DND-41 (cell line): ENCODE measurements at regions not wholly inside any gene's neighbourhood (a gene's known extent, or its start where the extent isn't known, plus 50 kb on each side); places are given as distances from the start of the nearest gene placed in this dataset.

ENCODE experiments used
- ATAC-seq: fragments of 200-7000 bp; cut with Tn5 transposase; 3 replicates; pipeline ENCODE4 v1.9.1; 2021; ENCODE audit warnings: low read depth; ENCODE audit not compliant: insufficient read depth
- DNase-seq: peaks from one replicate; pipeline ENCODE4 v3.0.0-alpha.2; 2020
- H2AFZ ChIP-seq: 2 replicates; pipeline ENCODE4 v1.6.0; 2012; ENCODE audit warnings: low read depth, low read length
- H3K27ac ChIP-seq: 2 replicates; pipeline ENCODE4 v1.5.1; 2012; ENCODE audit warnings: low read length, inconsistent platforms
- H3K27me3 ChIP-seq: fragments of 200-600 bp; sonication (generic); 2 replicates; pipeline ENCODE4 v1.6.0; 2012; ENCODE audit warnings: low read length, mild to moderate bottlenecking, inconsistent platforms; ENCODE audit not compliant: insufficient read depth, poor library complexity
- H3K36me3 ChIP-seq: 2 replicates; pipeline ENCODE4 v1.5.1; 2012; ENCODE audit warnings: low read length, inconsistent platforms; ENCODE audit not compliant: insufficient read depth
- H3K4me1 ChIP-seq: 2 replicates; pipeline ENCODE4 v1.5.1; 2012; ENCODE audit warnings: mild to moderate bottlenecking, low read length; ENCODE audit not compliant: insufficient read depth
- H3K4me2 ChIP-seq: 2 replicates; pipeline ENCODE4 v1.6.0; 2012; ENCODE audit warnings: mild to moderate bottlenecking, moderate library complexity, low read length, inconsistent platforms; ENCODE audit not compliant: insufficient read depth
- H3K4me3 ChIP-seq, 2 experiments: fragments of 200-600 bp in 1 of 2; shearing (Covaris generic) in 1 of 2; 2 replicates each; pipeline ENCODE4 v1.5.1; 2012 to 2016; ENCODE audit warnings: inconsistent platforms in 2 of 2, low read length in 2 of 2, mild to moderate bottlenecking in 2 of 2, low read depth in 1 of 2, moderate library complexity in 1 of 2
- H3K79me2 ChIP-seq: 2 replicates; pipeline ENCODE4 v1.6.0; 2012; ENCODE audit warnings: low read length, inconsistent platforms; ENCODE audit not compliant: insufficient read depth
- H3K9ac ChIP-seq: 2 replicates; pipeline ENCODE4 v1.6.0; 2012; ENCODE audit warnings: low read depth, mild to moderate bottlenecking, inconsistent platforms, low read length, moderate library complexity
- H3K9me3 ChIP-seq: 2 replicates; pipeline ENCODE4 v1.5.1; 2012; ENCODE audit warnings: low read length, moderate library complexity, mild to moderate bottlenecking, inconsistent platforms; ENCODE audit not compliant: insufficient read depth, severe bottlenecking
- H4K20me1 ChIP-seq: 2 replicates; pipeline ENCODE4 v1.6.0; 2012; ENCODE audit warnings: low read length; ENCODE audit not compliant: insufficient read depth
- EZH2 ChIP-seq: IDR thresholded peaks from 3 replicates; pipeline ENCODE4 v1.6.1; 2012; ENCODE audit warnings: borderline replicate concordance, low read depth, mild to moderate bottlenecking, moderate library complexity, low read length, inconsistent platforms; ENCODE audit not compliant: severe bottlenecking
- TF ChIP-seq, protein P1 (sequence below): IDR thresholded peaks from 2 replicates; pipeline ENCODE4 v1.5.1; 2012; ENCODE audit warnings: borderline replicate concordance, low read length, moderate library complexity, mild to moderate bottlenecking; ENCODE audit not compliant: poor library complexity, severe bottlenecking; ENCODE audit errors: extremely low read depth

DNA sequence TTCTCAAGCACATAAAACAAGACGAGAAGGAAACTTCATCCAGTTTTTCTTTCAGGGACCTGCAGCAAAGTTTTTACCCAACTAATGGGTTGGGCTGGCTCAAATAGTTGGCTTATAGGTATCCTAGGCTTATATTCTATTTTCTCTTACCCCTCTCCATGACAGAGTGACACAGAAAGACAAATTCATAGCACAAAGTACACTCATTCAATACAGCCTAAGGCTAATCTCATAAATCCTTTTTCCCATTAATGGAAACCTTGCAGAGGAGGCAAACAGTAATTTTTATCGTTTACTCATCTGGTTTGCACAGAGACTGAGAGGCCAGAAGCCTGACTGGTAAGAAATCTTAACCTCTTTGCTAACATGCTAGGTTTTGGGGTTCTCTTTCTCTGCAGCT is 1589.9 kb downstream of the SLITRK1 start:
- Histone ChIP-seq H2AFZ (no peak overlapping the region), H3K4me2 (no peak overlapping the region), H3K36me3 (no peaks in the 10 kb centered on the region), H3K27ac (no peak overlapping the region), H3K9ac (no peak overlapping the region), H3K4me1 (no peaks in the 10 kb centered on the region), H3K27me3 (no peaks in the 10 kb centered on the region), H3K9me3 (no peaks in the 10 kb centered on the region), H3K79me2 (no peaks in the 10 kb centered on the region), H4K20me1 (no peaks in the 10 kb centered on the region), H3K4me3 (no peak overlapping the region)
- DNase-seq, result no peak
- no peak for ATAC-seq
- TF ChIP-seq, protein P1, sequence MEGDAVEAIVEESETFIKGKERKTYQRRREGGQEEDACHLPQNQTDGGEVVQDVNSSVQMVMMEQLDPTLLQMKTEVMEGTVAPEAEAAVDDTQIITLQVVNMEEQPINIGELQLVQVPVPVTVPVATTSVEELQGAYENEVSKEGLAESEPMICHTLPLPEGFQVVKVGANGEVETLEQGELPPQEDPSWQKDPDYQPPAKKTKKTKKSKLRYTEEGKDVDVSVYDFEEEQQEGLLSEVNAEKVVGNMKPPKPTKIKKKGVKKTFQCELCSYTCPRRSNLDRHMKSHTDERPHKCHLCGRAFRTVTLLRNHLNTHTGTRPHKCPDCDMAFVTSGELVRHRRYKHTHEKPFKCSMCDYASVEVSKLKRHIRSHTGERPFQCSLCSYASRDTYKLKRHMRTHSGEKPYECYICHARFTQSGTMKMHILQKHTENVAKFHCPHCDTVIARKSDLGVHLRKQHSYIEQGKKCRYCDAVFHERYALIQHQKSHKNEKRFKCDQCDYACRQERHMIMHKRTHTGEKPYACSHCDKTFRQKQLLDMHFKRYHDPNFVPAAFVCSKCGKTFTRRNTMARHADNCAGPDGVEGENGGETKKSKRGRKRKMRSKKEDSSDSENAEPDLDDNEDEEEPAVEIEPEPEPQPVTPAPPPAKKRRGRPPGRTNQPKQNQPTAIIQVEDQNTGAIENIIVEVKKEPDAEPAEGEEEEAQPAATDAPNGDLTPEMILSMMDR, result no peak
- no peak for TF ChIP-seq EZH2

DNA sequence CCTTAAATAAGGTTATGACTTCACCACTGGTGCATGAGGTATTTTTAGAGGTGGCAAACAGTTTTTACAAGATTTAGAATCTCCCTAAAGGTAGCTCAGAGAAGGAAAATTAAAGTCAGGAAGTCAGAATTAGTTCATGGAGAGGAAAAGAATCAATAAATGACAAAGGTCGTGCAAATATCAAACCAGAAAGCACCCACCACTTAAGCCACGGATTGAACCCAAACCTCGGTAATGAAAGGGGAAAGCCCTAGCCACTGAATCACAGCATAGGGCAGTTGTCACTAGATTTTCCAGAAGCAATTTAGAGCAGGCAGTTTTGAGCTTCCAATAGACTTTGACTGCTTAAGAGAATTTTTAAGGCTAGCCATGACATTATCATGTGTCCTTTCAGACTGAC is 1590.4 kb downstream of the SLITRK1 start:
- Histone ChIP-seq H3K27me3 (no peaks in the 10 kb centered on the region), H3K36me3 (no peaks in the 10 kb centered on the region), H3K4me3 (no peak overlapping the region), H3K9me3 (no peaks in the 10 kb centered on the region), H3K4me1 (no peaks in the 10 kb centered on the region), H3K9ac (no peak overlapping the region), H4K20me1 (no peaks in the 10 kb centered on the region), H3K27ac (no peak overlapping the region), H3K4me2 (no peak overlapping the region), H3K79me2 (no peaks in the 10 kb centered on the region), H2AFZ (no peak overlapping the region)
- ATAC-seq (no peak), DNase-seq (no peak)
- no peak for TF ChIP-seq EZH2
- TF ChIP-seq, protein P1, result no peak

DNA sequence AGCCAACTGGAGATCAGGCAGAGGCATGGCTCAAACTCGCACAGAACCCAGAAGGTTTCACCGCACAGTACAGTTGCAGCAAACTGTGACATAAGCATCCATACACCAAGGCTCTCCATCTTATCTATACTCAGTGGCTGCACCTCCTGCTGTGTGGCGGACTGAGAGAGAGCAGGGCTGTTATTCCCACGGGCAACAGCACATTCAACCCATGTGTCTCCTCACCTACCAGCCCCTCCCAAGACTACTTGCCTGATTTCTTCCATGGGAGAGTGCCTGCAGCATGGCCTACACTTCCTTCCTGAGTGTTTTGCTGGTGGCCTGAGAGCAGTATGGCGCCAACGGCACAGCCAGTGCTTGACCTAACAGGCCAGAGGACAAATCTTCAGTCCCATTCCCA is 1606.6 kb downstream of the SLITRK1 start:
- no peak overlapping the region for H3K4me2 ChIP-seq

More for the DNA sequence above, 1606.6 kb downstream of the SLITRK1 start:
- ATAC-seq, result no peak
- TF ChIP-seq, protein P1, result no peak
- TF ChIP-seq EZH2, result no peak
- Histone ChIP-seq H3K79me2 (no peaks in the 10 kb centered on the region), H2AFZ (no peak overlapping the region), H3K36me3 (no peaks in the 10 kb centered on the region), H3K27me3 (no peaks in the 10 kb centered on the region), H3K9ac (no peak overlapping the region), H3K4me3 (no peak overlapping the region), H4K20me1 (no peaks in the 10 kb centered on the region), H3K27ac (no peak overlapping the region), H3K9me3 (no peaks in the 10 kb centered on the region), H3K4me1 (no peaks in the 10 kb centered on the region)
- DNase-seq, result no peak
